ENCODE measurements at regions not wholly inside any gene's neighbourhood (a gene's known extent, or its start where the extent isn't known, plus 50 kb on each side); places are given as distances from the start of the nearest gene placed in this dataset.
"Not testable (repeated sequence)": the region's sequence is repeated elsewhere in the genome, so short reads cannot be mapped to it uniquely, and the experiment has no call there.

DNA sequence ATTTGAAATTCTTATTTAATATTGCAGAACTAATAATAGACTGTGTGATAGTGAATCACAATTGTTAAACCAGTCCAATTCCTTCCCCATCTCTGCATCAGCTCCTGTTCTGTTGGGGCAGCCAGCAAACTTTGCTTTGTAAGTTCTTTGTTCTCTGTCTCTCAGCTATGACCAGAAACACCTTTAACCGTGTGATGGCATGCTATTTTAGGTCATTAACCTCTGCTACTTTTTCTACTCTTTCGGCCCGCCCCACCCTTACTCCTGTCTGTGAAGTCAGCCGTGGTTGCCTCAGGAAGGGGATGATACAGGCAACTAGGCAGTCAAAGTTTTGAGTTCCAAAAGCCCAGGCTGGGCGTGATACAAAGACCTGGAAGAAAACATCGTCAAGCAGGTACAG is 51.3 kb upstream of the EGFL6 start:
- no peak for DNase-seq (ENCODE audit: low read depth in 2 of 2)

GRCh38 chrX:13515211-13515930 is 54.0 kb upstream of the EGFL6 start:
- no peak for DNase-seq (ENCODE audit: low read depth in 2 of 2)

- DNase-seq (ENCODE audit: low read depth in 2 of 2) = no peak
Observed at GRCh38 chrX:13511944-13512330, 57.5 kb upstream of the EGFL6 start.

DNA sequence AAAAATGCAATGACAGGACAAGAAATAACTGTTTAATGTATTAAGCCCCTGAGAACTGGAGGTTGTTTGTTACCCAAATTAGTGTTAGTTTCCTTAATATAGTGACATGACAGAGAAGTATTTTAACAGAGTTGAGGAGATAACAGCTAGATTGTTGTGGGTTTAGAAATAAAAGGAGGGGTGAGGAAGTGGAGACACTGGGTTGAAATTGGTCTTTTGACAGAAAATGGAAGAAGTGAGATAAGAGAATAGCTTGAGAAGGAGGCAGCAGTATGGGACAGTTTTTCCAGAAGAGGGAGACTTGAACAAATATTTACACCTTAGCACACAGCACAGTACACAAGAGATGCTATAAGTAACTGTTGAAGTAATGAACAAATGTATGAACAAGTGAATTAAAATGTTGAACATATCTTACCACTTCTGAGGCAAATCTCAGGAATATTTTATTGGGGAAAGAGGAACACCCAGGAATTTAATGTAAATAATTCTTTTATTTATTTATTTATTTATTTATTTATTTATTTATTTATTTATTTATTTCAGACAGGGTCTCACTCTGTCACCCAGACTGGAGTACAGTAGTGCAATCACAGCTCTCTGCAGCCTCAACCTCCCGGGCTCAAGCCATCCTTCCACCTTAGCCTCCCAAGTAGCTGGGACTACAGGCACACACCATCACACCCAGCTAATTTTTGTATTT is 58.0 kb upstream of the EGFL6 start:
- DNase-seq (ENCODE audit: low read depth in 2 of 2) = no peak

- no peak for DNase-seq (ENCODE audit: low read depth in 2 of 2)
Observed at GRCh38 chrX:13507893-13508292, 61.5 kb upstream of the EGFL6 start.

DNA sequence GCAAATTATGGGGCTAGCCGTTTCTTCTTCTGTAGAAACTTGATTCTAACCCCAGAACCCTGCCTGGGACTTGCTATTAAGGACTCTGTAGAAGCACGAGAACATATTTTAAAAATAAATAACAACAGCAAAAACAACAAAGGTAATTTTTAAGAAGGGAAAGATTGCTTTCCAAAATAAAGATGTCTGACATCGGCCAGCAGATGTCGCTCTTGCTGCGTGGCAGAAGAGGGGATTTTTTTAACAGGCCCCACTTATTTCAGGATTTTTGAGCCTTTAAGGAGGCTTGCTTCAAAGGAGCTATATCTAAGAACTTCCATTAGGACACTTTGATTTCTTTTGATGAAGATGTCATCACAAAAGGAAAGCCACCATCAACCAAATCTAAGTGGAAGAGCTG is 62.8 kb upstream of the EGFL6 start:
- peak; percentile 34 to 45 for DNase-seq (ENCODE audit: low read depth in 2 of 2)

DNA sequence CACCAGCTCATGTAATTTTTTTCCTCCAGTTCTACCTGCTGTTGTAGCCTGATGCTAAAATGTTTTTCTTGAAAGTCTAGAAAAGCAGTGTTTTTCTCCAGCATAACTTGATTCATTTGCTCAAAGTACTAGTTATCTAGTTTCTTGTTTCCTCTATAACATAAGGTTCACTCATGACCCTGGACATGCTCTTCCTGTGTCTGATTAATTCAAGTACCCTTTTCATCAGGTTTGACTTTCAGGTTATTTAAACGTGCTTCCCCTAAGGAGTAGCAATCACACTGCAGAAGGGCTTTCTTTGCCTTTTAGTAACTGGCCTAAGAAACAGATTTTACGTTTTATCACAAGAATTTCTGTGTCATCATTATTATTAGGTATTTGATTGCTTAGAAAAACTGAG is 66.8 kb upstream of the EGFL6 start:
- no peak for DNase-seq (ENCODE audit: low read depth in 2 of 2)

GRCh38 chrX:13499736-13500135 is 69.7 kb upstream of the EGFL6 start:
- no peak for DNase-seq (ENCODE audit: low read depth in 2 of 2)

DNA sequence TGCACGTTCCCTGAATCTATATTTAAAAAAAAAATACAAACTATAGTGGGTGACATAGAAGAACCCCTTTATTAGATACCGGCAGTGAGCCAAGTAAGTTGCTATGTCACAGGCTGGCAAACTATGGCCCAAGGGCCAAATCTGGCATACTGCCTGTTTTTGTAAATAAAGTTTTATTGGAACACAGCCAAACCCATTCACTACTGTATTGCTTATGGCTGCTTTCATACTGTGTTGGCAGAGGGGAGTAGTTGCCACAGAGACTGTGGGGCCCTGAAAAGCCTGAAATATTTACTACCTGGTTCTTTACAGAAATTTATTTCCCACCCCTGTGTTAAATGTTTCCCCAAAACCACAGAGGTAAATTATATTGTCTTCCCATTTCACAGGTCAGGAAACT is 71.2 kb upstream of the EGFL6 start:
- DNase-seq (ENCODE audit: low read depth in 2 of 2) = no peak

DNA sequence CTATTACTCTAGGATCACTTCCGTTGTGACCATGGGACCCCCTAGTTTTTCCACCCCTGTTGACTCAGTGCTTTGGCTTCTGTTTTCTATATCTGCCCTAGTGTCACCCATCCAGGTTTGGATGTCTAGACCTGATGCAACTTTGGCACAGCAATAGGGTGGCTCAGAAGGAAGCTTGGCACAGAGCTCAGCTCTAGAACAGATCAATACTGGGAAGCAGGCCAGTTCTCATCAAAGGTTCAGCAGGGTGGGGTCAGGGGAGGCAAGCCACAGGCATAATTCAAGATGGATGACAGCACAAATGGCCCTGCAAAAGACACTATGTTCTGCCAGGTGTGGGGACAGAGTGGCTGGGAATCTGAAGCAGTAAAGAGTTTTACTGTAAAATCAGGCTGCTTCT is 74.2 kb upstream of the EGFL6 start:
- DNase-seq (ENCODE audit: low read depth in 2 of 2) = no peak

DNA sequence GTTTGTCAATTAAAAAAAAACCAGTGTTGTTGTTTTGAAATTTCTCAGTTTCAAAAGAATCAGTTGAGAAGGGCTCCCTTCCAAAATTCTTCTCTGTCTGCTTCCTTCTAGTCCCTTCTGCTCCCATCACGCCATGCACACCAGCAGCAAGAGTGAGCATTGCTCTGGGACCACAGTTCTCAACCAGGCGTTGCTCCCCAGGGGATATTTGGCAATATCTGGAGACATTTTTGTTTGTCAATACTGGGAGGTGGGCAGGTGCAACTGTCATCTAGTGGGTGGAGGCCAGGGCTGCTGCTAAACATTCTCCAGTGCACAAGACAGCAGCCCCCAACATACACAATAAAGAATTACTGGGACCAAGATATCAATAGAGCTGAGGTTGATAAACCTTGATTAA is 74.8 kb upstream of the EGFL6 start:
- DNase-seq (ENCODE audit: low read depth in 2 of 2) = no peak

GRCh38 chrX:13493659-13494058 is 75.7 kb upstream of the EGFL6 start:
- DNase-seq (ENCODE audit: low read depth in 2 of 2) = no peak

DNA sequence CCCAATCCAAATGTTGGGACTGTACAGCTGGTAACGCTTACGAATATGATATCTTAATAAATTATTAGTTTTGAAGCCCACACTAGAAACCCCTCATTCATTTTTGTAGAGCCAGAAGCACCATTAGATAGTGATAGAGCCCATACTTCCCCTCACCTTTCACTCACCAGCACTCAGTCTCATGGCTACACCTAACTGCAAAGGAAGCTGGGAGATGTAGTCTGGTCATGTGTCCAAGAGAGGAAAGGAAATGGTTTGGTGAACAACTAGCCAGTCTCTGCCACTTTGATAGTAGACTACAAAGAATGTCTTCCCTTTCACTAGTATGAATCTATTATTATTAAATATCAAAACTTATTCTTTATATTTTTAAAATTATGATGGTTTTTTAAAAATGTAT is 77.1 kb upstream of the EGFL6 start:
- DNase-seq (ENCODE audit: low read depth in 2 of 2) = no peak

GRCh38 chrX:13491061-13491460 is 78.3 kb upstream of the EGFL6 start:
- no peak for DNase-seq (ENCODE audit: low read depth in 2 of 2)

- no peak for DNase-seq (ENCODE audit: low read depth in 2 of 2)
Observed at GRCh38 chrX:13489454-13489853, 79.9 kb upstream of the EGFL6 start.

- DNase-seq (ENCODE audit: low read depth in 2 of 2) = peak in 1 of 2 donors; percentile 43
Observed at GRCh38 chrX:13487731-13488505, 81.5 kb upstream of the EGFL6 start.

GRCh38 chrX:13485167-13485566 is 84.2 kb upstream of the EGFL6 start:
- no peak for DNase-seq (ENCODE audit: low read depth in 2 of 2)

DNA sequence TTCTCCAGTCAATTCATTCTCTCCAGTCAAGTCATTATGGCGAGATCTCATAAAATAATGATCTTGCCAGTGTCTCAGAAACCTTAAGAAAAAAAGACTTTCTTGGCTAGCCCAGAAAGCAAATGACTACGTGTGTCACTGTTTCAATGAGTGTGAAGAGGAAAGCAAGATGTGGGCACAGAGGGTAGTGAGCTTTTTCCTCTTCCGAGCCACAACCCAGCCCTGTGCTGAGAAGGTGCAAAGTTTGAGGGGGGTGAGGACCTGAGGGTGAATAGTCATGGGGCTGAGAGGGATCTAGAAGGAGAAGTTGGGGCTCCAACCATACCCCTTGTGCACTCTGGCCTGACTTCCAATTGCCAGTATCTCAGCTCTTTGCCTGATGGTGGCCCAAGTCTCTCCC is 85.6 kb upstream of the EGFL6 start:
- DNase-seq (ENCODE audit: low read depth in 2 of 2) = no peak

DNA sequence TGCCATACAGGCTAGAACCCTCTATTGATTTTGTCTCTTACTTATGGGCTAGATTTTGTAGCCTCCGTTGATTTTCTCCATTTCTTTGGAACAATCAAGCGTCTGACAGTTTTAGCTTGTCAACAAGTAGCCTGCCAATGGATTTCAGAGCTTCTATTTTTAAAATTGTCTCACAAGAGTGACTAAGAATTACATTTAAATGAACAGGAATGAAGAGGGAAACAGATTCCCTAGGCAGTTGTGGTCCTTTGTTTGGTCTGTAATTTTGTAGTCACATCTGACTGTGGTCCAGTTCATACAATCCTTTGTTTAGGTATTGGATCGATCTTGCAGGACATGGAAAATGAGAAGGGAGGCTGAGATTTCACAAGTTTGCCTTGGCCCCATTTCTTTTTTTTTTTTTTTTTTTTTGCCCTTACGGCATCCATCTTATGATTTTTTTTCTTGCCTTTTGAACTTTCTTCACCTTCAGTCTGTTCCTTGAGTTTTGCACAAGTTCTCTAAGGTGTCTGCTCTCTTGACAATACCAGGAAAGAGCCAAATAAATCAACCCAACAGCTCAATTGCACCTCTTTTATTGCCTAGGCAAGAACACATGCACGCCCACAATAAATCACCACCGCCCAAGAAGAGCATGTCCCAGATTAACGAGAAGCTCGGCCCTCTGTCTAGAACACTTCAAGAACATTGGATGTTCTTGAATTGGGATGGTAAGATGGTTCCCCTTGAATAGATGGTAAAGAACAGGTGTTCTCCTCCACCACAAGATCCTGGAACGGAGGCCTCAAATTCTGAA is 86.5 kb upstream of the EGFL6 start:
- no peak for DNase-seq (ENCODE audit: low read depth in 2 of 2)

DNA sequence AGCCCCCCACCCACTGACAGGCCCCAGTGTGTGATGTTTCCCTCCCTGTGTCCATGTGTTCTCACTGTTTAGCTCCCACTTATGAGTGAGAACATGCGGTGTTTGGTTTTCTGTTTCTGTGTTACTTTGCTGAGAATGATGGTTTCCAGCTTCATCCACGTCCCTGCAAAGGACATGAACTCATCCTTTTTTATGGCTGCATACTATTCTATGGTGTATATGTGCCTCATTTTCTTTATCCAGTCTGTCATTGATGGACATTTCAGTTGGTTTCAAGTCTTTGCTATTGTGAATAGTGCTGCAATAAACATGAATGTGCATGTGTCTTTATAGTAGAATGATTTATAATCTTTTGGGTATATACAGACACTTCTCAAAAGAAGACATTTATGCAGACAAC is 88.6 kb upstream of the EGFL6 start:
- not testable (repeated sequence) for DNase-seq (ENCODE audit: low read depth in 2 of 2)

- no peak for DNase-seq (ENCODE audit: low read depth in 2 of 2)
Observed at GRCh38 chrX:13479452-13479813, 90.0 kb upstream of the EGFL6 start.
